H1 (cell line): ENCODE measurements at regions not wholly inside any gene's neighbourhood (a gene's known extent, or its start where the extent isn't known, plus 50 kb on each side); places are given as distances from the start of the nearest gene placed in this dataset.

Experiments
- CTCF ChIA-PET: fragments of 300-600 bp; sonication (Branson Sonifier 250); formaldehyde crosslinking; loops from one replicate; lab custom pipeline; 2021; ENCODE audit not compliant: partially characterized antibody; lab: Charles Lee
- POLR2A ChIA-PET: fragments of 300-600 bp; sonication (Branson Sonifier 250); formaldehyde crosslinking; loops from one replicate; lab custom pipeline; 2021; ENCODE audit warnings: inconsistent platforms; ENCODE audit not compliant: partially characterized antibody; lab: Charles Lee
- DNase-seq, 2 experiments: peaks; one replicate each; pipeline versions ENCODE4 v3.0.0 to v3.0.0-alpha.2; 2010 to 2022; ENCODE audit warnings: low spot score in 2 of 2, low read depth in 1 of 2, mixed read lengths in 1 of 2
- FAIRE-seq: peaks from 2 replicates; lab custom pipeline; 2011; peaks lifted over from hg19 to GRCh38; lab: Jason Lieb, UNC
- H2AFZ ChIP-seq: 2 replicates; pipeline ENCODE4 v1.8.1; 2012; ENCODE audit warnings: low read length, inconsistent platforms
- H2AK5ac ChIP-seq: 2 replicates; pipeline ENCODE4 v1.6.1; 2013; ENCODE audit warnings: low read depth, low read length
- H2BK120ac ChIP-seq: replicated peaks from 2 replicates; pipeline ENCODE3; 2013; ENCODE audit warnings: low read depth, low read length, inconsistent platforms
- H2BK12ac ChIP-seq: 2 replicates; pipeline ENCODE4 v1.6.1; 2013; ENCODE audit warnings: low read depth, low read length
- H2BK15ac ChIP-seq: 2 replicates; pipeline ENCODE4 v1.6.1; 2013; ENCODE audit warnings: low read length
- H2BK20ac ChIP-seq: 2 replicates; pipeline ENCODE4 v1.6.1; 2013; ENCODE audit warnings: low read length
- H2BK5ac ChIP-seq: 2 replicates; pipeline ENCODE4 v1.6.1; 2013; ENCODE audit warnings: low read depth, low read length
- H3K14ac ChIP-seq: 2 replicates; pipeline ENCODE4 v1.6.1; 2013; ENCODE audit warnings: inconsistent platforms; ENCODE audit not compliant: insufficient read length
- H3K18ac ChIP-seq: 2 replicates; pipeline ENCODE4 v1.6.1; 2013; ENCODE audit warnings: low read length; ENCODE audit errors: extremely low read depth
- H3K23ac ChIP-seq: 2 replicates; pipeline ENCODE4 v1.6.1; 2013; ENCODE audit warnings: inconsistent platforms; ENCODE audit not compliant: insufficient read length
- H3K23me2 ChIP-seq: 2 replicates; pipeline ENCODE4 v1.6.1; 2013; ENCODE audit warnings: low read depth, low read length
- H3K27ac ChIP-seq: 2 replicates; pipeline ENCODE4 v1.6.1; 2011; ENCODE audit warnings: low read depth, low read length, inconsistent platforms
- H3K27me3 ChIP-seq, 4 experiments: replicated peaks in 1 of 4; 1 replicate in 1 of 4; 2 replicates in 3 of 4; pipeline versions ENCODE4 v1.6.1 to v1.8.1; 2011 to 2013; ENCODE audit warnings: low read length in 3 of 4, mild to moderate bottlenecking in 3 of 4, inconsistent platforms in 2 of 4, mixed read lengths in 2 of 4, moderate library complexity in 1 of 4; ENCODE audit not compliant: control insufficient read depth in 3 of 4, insufficient read depth in 3 of 4; ENCODE audit errors: extremely low read depth in 1 of 4
- H3K36me3 ChIP-seq, 4 experiments: 2 replicates each; pipeline versions ENCODE4 v1.6.1 to v1.8.1; 2011 to 2013; ENCODE audit warnings: mild to moderate bottlenecking in 4 of 4, low read length in 3 of 4, moderate library complexity in 2 of 4, control low read depth in 1 of 4, inconsistent platforms in 1 of 4; ENCODE audit not compliant: insufficient read depth in 4 of 4, control insufficient read depth in 2 of 4
- H3K4ac ChIP-seq: replicated peaks from 2 replicates; pipeline ENCODE3; 2013; ENCODE audit warnings: low read length, low read depth, mixed read lengths, inconsistent platforms; ENCODE audit not compliant: insufficient read length
- H3K4me1 ChIP-seq, 4 experiments: replicated peaks in 1 of 4; 1 replicate in 1 of 4; 2 replicates in 3 of 4; pipeline versions ENCODE4 v1.6.1 to v1.8.1; 2011 to 2013; ENCODE audit warnings: low read length in 3 of 4, inconsistent platforms in 2 of 4, mixed read lengths in 1 of 4; ENCODE audit not compliant: insufficient read depth in 4 of 4, control insufficient read depth in 3 of 4
- H3K4me2 ChIP-seq, 2 experiments: 2 replicates each; pipeline versions ENCODE4 v1.6.1 to v1.8.1; 2011 to 2013; ENCODE audit warnings: low read depth in 2 of 2, low read length in 2 of 2, control low read depth in 1 of 2, inconsistent platforms in 1 of 2, mild to moderate bottlenecking in 1 of 2; ENCODE audit not compliant: insufficient read depth in 1 of 2
- H3K4me3 ChIP-seq, 4 experiments: fragments of 200-600, 300-600 bp in 1 of 4; sonication (generic), shearing (Covaris generic), sonication (Bioruptor Twin) in 1 of 4; 2 replicates each; pipeline versions ENCODE4 v1.5.1 to v1.8.1; 2011 to 2016; ENCODE audit warnings: low read length in 4 of 4, low read depth in 3 of 4, control low read depth in 2 of 4, inconsistent platforms in 2 of 4, mild to moderate bottlenecking in 2 of 4, mixed read lengths in 1 of 4, moderate library complexity in 1 of 4; ENCODE audit not compliant: insufficient read depth in 2 of 4; ENCODE audit errors: extremely low read depth in 1 of 4
- H3K56ac ChIP-seq: replicated peaks from 2 replicates; pipeline ENCODE3; 2013; ENCODE audit warnings: low read depth, mild to moderate bottlenecking, mixed read lengths, low read length, inconsistent platforms; ENCODE audit not compliant: insufficient read length
- H3K79me1 ChIP-seq: 2 replicates; pipeline ENCODE4 v1.6.1; 2013; ENCODE audit warnings: low read depth, low read length, control low read depth
- H3K79me2 ChIP-seq, 2 experiments: 2 replicates each; pipeline versions ENCODE4 v1.6.1 to v1.8.1; 2012 to 2013; ENCODE audit warnings: low read length in 2 of 2, mild to moderate bottlenecking in 2 of 2, inconsistent platforms in 1 of 2; ENCODE audit not compliant: insufficient read depth in 2 of 2, control insufficient read depth in 1 of 2
- H3K9ac ChIP-seq, 4 experiments: replicated peaks in 1 of 4; 1 replicate in 1 of 4; 2 replicates in 3 of 4; pipeline versions ENCODE4 v1.6.1 to v1.8.1; 2011 to 2013; ENCODE audit warnings: low read depth in 3 of 4, low read length in 3 of 4, control low read depth in 2 of 4, mild to moderate bottlenecking in 2 of 4, moderate library complexity in 2 of 4, inconsistent platforms in 1 of 4; ENCODE audit errors: extremely low read depth in 1 of 4
- H3K9me3 ChIP-seq, 2 experiments: 2 replicates each; pipeline versions ENCODE4 v1.6.1 to v1.8.1; 2012 to 2013; ENCODE audit warnings: mild to moderate bottlenecking in 2 of 2, moderate library complexity in 2 of 2, control low read depth in 1 of 2, inconsistent platforms in 1 of 2, low read depth in 1 of 2, low read length in 1 of 2, mixed read lengths in 1 of 2; ENCODE audit not compliant: insufficient read depth in 2 of 2
- H4K20me1 ChIP-seq, 2 experiments: replicated peaks in 1 of 2; 2 replicates each; pipeline versions ENCODE3 to v1.8.1; 2011 to 2013; ENCODE audit warnings: inconsistent platforms in 2 of 2, low read length in 2 of 2, mild to moderate bottlenecking in 1 of 2; ENCODE audit not compliant: insufficient read depth in 2 of 2, control insufficient read depth in 1 of 2
- H4K5ac ChIP-seq: 2 replicates; pipeline ENCODE4 v1.6.1; 2013; ENCODE audit warnings: low read length, low read depth, mixed read lengths, inconsistent platforms; ENCODE audit not compliant: insufficient read length
- H4K8ac ChIP-seq: 2 replicates; pipeline ENCODE4 v1.8.0; 2013; ENCODE audit warnings: mild to moderate bottlenecking, moderate library complexity, low read length, inconsistent platforms; ENCODE audit not compliant: insufficient read depth; ENCODE audit errors: extremely low read depth
- H4K91ac ChIP-seq: replicated peaks from 2 replicates; pipeline ENCODE3; 2013; ENCODE audit warnings: low read length, mixed read lengths, inconsistent platforms; ENCODE audit not compliant: insufficient read length
- BRCA1 ChIP-seq: IDR thresholded peaks from 2 replicates; pipeline ENCODE4 v1.6.1; 2012; ENCODE audit warnings: low read depth, low read length, improper control_type of control experiment
- CHD1 ChIP-seq: IDR thresholded peaks from 2 replicates; pipeline ENCODE4 v1.6.1; 2012; ENCODE audit warnings: low read depth, low read length, improper control_type of control experiment
- CTBP2 ChIP-seq: IDR thresholded peaks from 2 replicates; pipeline ENCODE4 v1.7.0; 2011; ENCODE audit warnings: borderline replicate concordance, mild to moderate bottlenecking, moderate library complexity, mixed read lengths, low read length; ENCODE audit not compliant: insufficient read depth, insufficient read length
- GTF2F1 ChIP-seq: IDR thresholded peaks from 2 replicates; pipeline ENCODE4 v1.6.1; 2012; ENCODE audit warnings: low read depth, low read length, improper control_type of control experiment, borderline replicate concordance
- JUND ChIP-seq: IDR thresholded peaks from 2 replicates; pipeline ENCODE4 v1.6.1; 2011; ENCODE audit warnings: mild to moderate bottlenecking, improper control_type of control experiment, low read length
- KDM4A ChIP-seq: IDR thresholded peaks from one replicate; pipeline ENCODE4 v1.7.1; 2012; ENCODE audit warnings: low read depth, mild to moderate bottlenecking, moderate library complexity, low read length, inconsistent platforms; ENCODE audit not compliant: severe bottlenecking
- PHF8 ChIP-seq: fragments of 200-600 bp; sonication (generic); conservative IDR thresholded peaks from 2 replicates; pipeline ENCODE4 v1.7.1; 2012; ENCODE audit warnings: low read depth, mild to moderate bottlenecking, inconsistent platforms, low read length, moderate library complexity
- POLR2A ChIP-seq, 2 experiments: IDR thresholded peaks; 1 replicate in 1 of 2; 2 replicates in 1 of 2; pipeline ENCODE4 v1.6.1; 2011; ENCODE audit warnings: low read depth in 2 of 2, low read length in 2 of 2, mild to moderate bottlenecking in 2 of 2; ENCODE audit errors: control extremely low read depth in 1 of 2
- SIN3A ChIP-seq, 2 experiments: IDR thresholded peaks in 1 of 2; conservative IDR thresholded peaks in 1 of 2; 2 replicates each; pipeline ENCODE4 v1.6.1; 2011 to 2012; ENCODE audit warnings: low read length in 2 of 2, improper control_type of control experiment in 1 of 2, low read depth in 1 of 2, mild to moderate bottlenecking in 1 of 2
- SP1 ChIP-seq: IDR thresholded peaks from 2 replicates; pipeline ENCODE4 v1.6.1; 2011; ENCODE audit warnings: low read depth, low read length
- TBP ChIP-seq: IDR thresholded peaks from 2 replicates; pipeline ENCODE4 v1.6.1; 2011; ENCODE audit warnings: low read depth, low read length, improper control_type of control experiment
- YY1 ChIP-seq: IDR thresholded peaks from 2 replicates; pipeline ENCODE4 v1.6.1; 2011; ENCODE audit warnings: low read depth, mild to moderate bottlenecking, low read length
- WGBS, 2 experiments: shearing (Covaris generic) in 1 of 2; methylation state at CpG; one replicate each; pipeline versions ENCODE4 v1.1.6 to v1.1.7; 2013 to 2015; ENCODE audit warnings: low lambda C conversion rate in 2 of 2, mixed read lengths in 2 of 2, inconsistent platforms in 1 of 2, low coverage in 1 of 2, missing lambda C conversion rate in 1 of 2; ENCODE audit not compliant: insufficient replicate concordance in 2 of 2, insufficient coverage in 1 of 2, insufficient read length in 1 of 2; ENCODE audit errors: extremely low coverage in 1 of 2, missing lambda C conversion rate in 1 of 2; 5-methylcytosine and 5-hydroxymethylcytosine counted together
- TF ChIP-seq, protein P1 (sequence below): IDR thresholded peaks from 2 replicates; pipeline ENCODE4 v1.6.1; 2011; ENCODE audit warnings: low read length, improper control_type of control experiment

DNA sequence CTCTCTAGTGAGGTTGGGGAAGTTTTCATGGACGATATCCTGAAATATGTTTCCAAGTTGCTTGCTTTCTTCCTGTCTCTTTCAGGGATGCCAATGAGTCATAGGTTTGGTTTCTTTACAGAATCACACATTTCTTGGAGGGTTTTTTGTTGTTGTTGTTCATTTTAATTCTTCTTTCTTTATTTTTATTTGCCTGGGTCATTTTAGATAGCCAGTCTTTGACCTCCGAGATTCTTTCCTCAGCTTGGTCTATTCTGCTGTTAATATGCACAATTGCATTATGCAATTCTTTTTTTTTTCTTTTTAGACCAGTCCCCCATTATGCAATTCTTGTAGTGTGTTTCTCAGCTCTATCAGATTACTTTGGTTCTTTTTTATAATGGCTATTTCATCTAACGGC lies 338.9 kb downstream of the AEBP2 start:
- no peak overlapping the region for H3K18ac ChIP-seq
- no peak overlapping the region for H2BK12ac ChIP-seq
- no peak overlapping the region for H2BK5ac ChIP-seq
- H3K27ac ChIP-seq, result no peak overlapping the region
- DNase-seq (no peak), FAIRE-seq (no peak)
- H3K79me1 ChIP-seq, result no peaks in the 10 kb centered on the region
- no peaks in the 10 kb centered on the region for H3K79me2 ChIP-seq
- ChIA-PET CTCF (interaction anchor here (0.6 to 2.1 kb wide), 6 partner anchors 20 to 586 kb away, joined by 3 to 8 read pairs (median 3); no protein-coding TSS in a partner anchor), POLR2A (no interaction called here)
- no peak overlapping the region for H2BK15ac ChIP-seq
- no peak overlapping the region for H4K8ac ChIP-seq
- H4K91ac ChIP-seq, result no peak overlapping the region
- H3K4ac ChIP-seq, result no peak overlapping the region
- no peak overlapping the region for H4K5ac ChIP-seq
- H3K4me1 ChIP-seq, result peaks cover 0 to 2% (median under 1%) of the 10 kb centered on the region in 4 experiments; a peak in 1 of 7 replicates
- no peak overlapping the region for H3K9ac ChIP-seq
- no peaks in the 10 kb centered on the region for H3K36me3 ChIP-seq
- H3K4me2 ChIP-seq, result no peak overlapping the region
- H3K4me3 ChIP-seq, result no peak overlapping the region
- H3K56ac ChIP-seq, result no peak overlapping the region
- 84% methylated on average over 3 of the region's 3 CpGs; no CpG with 5 or more reads in 1 of the 2 experiments for WGBS, 2 experiments
- no peak overlapping the region for H2AK5ac ChIP-seq
- no peak overlapping the region for H2BK120ac ChIP-seq
- TF ChIP-seq POLR2A (IDR thresholded peaks at IDR 0.05; ENCODE audit: control extremely low read depth in 1 of 2, low read depth in 2 of 2, low read length in 2 of 2) (no peak), BRCA1 (no peak), GTF2F1 (no peak), YY1 (no peak), SP1 (no peak), JUND (no peak), CTBP2 (no peak), PHF8 (no peak), SIN3A (conservative IDR thresholded peaks at IDR 0.05 in 1 of 2, IDR thresholded peaks at IDR 0.05 in 1 of 2; ENCODE audit: low read depth in 1 of 2, low read length in 2 of 2) (no peak), CHD1 (no peak), KDM4A (no peak), TBP (no peak)
- TF ChIP-seq, protein P1, sequence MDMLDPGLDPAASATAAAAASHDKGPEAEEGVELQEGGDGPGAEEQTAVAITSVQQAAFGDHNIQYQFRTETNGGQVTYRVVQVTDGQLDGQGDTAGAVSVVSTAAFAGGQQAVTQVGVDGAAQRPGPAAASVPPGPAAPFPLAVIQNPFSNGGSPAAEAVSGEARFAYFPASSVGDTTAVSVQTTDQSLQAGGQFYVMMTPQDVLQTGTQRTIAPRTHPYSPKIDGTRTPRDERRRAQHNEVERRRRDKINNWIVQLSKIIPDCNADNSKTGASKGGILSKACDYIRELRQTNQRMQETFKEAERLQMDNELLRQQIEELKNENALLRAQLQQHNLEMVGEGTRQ, result no peak
- H2AFZ ChIP-seq, result no peak overlapping the region
- H3K14ac ChIP-seq, result no peak overlapping the region
- no peaks in the 10 kb centered on the region for H4K20me1 ChIP-seq
- H2BK20ac ChIP-seq, result no peak overlapping the region
- H3K27me3 ChIP-seq, result no peaks in the 10 kb centered on the region
- H3K9me3 ChIP-seq, result 0 out of 4 replicates have a peak, but pooled peaks cover 0 to 2% of the 10 kb centered on the region in 2 experiments
- H3K23me2 ChIP-seq, result no peaks in the 10 kb centered on the region; the same call in 1 of the 2 replicates
- no peak overlapping the region for H3K23ac ChIP-seq
